ENCODE measurements at regions not wholly inside any gene's neighbourhood (a gene's known extent, or its start where the extent isn't known, plus 50 kb on each side); places are given as distances from the start of the nearest gene placed in this dataset.
"Not testable (repeated sequence)": the region's sequence is repeated elsewhere in the genome, so short reads cannot be mapped to it uniquely, and the experiment has no call there.

DNA sequence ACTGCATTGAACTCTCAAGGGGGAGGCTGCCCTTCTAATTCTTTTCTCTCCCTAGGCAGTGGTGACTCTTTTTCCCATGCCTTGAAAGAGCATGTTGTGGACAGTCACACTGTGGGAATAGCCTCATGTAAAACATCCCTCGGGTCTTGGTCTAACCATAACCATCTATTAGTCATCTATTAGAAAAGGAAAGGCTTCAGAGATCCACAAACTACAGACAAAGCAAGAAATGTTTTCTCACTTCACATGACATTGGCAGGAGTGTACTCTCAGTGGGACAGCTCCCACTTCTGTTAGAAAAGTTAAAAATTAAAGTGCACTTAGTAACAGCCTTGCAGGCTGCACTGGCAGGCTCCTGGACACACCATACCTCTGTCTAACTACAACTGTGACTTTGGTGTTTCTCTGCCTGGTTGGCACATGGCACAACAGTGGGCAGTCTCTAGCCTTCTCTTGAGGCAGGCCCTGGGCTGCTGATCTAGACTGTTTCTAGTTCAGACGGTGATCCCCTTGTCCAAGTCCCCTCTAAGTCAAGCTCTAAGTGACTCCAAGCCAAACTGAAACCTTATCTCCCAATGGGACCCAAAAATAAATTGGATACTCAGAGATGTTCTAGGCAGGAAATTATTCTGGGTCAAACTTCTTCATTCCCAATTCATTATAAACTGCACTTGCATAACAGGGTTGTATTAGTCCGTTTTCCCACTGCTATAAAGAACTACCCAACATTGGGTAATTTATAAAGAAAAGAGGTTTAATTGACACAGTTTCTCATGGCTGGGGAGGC lies 57.9 kb upstream of the ITGB1 start:
- no peak overlapping the region for H3K4me3 ChIP-seq (ENCODE audit: low read depth, low read length)
- TF ChIP-seq, protein P1, sequence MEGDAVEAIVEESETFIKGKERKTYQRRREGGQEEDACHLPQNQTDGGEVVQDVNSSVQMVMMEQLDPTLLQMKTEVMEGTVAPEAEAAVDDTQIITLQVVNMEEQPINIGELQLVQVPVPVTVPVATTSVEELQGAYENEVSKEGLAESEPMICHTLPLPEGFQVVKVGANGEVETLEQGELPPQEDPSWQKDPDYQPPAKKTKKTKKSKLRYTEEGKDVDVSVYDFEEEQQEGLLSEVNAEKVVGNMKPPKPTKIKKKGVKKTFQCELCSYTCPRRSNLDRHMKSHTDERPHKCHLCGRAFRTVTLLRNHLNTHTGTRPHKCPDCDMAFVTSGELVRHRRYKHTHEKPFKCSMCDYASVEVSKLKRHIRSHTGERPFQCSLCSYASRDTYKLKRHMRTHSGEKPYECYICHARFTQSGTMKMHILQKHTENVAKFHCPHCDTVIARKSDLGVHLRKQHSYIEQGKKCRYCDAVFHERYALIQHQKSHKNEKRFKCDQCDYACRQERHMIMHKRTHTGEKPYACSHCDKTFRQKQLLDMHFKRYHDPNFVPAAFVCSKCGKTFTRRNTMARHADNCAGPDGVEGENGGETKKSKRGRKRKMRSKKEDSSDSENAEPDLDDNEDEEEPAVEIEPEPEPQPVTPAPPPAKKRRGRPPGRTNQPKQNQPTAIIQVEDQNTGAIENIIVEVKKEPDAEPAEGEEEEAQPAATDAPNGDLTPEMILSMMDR (IDR thresholded peaks at IDR 0.05; ENCODE audit: low read depth, low read length): no peak

DNA sequence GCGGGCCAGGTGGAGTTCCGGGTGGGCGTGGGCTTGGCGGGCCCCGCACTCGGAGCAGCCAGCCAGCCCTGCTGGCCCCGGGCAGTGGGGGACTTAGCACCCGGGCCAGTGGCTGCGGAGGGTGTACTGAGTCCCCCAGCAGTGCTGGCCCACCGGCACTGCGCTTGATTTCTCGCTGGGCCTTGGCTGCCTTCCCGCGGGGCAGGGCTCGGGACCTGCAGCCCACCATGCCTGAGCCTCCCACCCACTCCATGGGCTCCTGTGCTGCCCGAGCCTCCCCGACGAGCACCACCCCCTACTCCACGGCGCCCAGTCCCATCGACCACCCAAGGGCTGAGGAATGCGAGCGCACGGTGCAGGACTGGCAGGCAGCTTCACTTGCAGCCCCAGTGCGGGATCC lies 55.3 kb upstream of the ITGB1 start:
- not testable (repeated sequence) for H3K4me3 ChIP-seq (ENCODE audit: low read depth, low read length)

DNA sequence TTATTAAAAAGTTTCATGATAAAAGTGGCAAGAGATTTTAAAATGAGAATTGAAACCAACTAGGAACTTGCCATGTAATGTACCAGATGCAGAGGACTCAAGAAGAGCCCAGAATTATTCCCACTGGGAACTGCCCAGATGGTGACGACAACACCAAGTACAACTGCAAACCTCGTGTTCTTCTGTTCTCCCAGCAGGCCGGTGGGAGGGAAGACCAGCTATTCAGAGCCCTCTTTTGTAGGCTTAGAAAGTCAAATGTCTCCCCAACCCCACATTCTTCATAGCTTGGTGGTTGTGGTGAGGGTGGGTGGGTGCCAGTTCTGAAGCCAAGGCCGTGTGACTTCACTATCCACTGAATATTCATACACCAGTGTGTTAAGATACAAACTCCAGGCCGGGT lies 54.3 kb upstream of the ITGB1 start:
- TF ChIP-seq, protein P1 (IDR thresholded peaks at IDR 0.05; ENCODE audit: low read depth, low read length): no peak
- H3K4me3 ChIP-seq (ENCODE audit: low read depth, low read length): no peak overlapping the region

DNA sequence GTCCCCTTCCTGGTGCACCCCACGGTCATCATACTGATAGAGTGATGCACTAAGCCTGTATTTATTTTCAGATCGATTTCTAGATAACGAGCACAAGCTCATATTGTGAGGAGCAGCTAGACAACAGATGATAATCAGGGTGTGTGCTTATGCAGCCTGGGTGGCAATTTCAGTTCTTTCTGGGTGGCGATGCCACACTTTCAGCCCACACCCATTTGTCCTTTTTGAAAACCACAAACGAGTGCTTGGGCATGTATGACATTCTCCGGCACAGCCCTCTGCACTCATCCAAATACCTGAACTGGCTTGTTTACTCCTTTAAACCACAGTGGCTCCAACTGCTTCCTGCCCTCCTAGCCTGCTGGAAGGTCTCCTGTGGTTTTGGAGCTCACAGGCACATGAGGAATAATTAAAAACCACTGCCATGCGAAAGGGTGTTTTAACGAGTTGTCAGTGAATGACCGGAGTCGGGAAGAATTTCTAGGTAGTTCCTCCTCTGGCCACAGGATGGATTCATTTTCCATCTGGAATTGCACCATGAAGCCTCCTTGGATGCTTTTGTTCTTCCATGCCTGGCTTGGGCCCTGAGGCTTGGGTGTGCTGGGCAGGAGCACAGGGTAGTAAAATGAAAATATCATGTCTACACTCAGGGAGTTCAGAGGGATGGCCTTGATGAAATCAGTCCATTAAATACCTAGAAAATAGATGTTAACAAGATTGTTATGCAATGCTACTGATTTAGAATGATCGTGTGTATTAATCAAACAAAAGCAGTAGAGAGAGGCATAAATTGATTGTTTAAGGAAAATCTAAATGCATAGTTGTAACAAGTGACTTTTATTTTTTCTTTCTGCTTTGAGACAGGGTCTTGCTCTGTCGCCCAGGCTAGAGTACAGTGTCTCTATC lies 52.4 kb upstream of the ITGB1 start:
- TF ChIP-seq, protein P1 (IDR thresholded peaks at IDR 0.05; ENCODE audit: low read depth, low read length): peak; percentile 58

DNA sequence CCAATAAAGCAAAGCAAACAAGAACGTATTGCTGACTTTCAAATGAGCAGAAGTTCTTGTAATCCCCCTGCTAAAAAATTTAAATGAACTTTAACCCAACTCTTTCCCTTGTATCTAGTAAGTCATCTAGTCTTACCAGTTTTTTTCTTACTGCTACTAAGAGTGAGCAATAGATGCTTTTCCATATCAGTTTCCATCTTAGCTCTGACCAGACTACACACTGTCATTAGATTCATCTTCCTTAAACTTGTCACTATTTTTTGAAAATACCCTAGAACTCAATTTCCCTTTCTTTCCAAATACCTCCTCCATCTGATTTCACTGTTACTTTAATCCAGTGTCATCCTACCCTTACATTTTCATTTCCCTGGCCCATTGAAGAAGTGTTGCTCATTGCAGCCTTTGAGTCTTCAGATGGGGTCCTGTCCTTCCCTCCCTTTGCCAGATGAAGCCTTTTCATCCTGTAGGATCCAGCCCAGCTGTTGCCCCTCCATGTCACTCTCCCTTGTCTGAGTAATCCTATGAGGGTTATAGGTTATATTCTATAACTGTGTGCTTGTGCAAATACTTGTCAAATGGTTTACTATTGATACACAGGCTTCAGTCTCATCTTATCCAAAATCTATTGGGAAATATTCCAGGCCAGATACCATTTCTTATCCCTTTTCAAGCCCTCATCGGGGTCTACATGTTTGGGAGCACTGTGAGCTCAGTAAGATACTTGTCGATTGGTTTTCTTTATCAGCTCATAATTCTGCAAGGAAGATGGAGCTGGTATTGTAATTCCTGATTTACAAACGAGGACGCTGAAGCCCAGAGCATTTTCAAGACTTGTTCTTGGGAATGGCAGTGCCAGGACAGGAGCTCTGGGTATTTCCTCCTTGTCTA lies 51.5 kb upstream of the ITGB1 start:
- H3K4me3 ChIP-seq (ENCODE audit: low read depth, low read length): no peak overlapping the region; the same call in 1 of the 2 replicates
- TF ChIP-seq, protein P1 (IDR thresholded peaks at IDR 0.05; ENCODE audit: low read depth, low read length): no peak

More for the DNA sequence above, 52.4 kb upstream of the ITGB1 start:
- peak overlapping the region; percentile 7; the same call in 1 of the 2 replicates for H3K4me3 ChIP-seq (ENCODE audit: low read depth, low read length)

DNA sequence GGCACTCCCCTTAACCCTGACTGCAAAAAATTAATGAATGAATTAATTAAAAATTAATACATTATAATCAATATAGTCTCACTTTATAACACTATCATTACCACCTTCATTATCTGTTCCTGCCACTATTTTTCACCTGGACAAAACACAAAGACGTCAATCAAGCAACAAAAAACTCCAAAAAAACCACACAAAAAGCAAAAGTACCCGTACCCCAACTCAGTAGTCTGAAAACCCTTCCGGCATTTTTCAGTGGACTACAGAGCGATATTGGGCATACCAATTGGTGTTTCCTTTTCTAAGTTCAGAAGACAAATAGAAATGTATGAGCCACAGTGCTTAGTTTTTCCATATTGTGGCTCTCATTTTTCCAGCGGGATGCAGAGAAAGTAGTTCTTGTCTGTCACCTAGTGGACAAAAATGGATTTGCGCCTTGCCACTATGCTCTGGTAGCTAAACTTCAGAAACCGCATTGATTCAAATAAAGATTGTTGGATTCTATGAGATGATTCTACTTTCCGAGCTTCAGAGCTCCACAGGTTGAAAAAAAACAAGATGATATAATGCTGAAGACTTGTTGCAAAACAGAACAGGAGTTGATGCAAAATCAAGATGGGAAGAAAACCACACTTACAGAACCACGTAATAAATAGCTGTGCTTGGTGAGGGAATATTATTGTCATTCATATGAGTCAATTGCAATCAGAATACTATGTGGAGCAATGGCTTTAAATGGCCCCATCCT lies 50.6 kb upstream of the ITGB1 start:
- H3K4me3 ChIP-seq (ENCODE audit: low read depth, low read length): no peak overlapping the region
- TF ChIP-seq, protein P1 (IDR thresholded peaks at IDR 0.05; ENCODE audit: low read depth, low read length): peak; percentile 98

DNA sequence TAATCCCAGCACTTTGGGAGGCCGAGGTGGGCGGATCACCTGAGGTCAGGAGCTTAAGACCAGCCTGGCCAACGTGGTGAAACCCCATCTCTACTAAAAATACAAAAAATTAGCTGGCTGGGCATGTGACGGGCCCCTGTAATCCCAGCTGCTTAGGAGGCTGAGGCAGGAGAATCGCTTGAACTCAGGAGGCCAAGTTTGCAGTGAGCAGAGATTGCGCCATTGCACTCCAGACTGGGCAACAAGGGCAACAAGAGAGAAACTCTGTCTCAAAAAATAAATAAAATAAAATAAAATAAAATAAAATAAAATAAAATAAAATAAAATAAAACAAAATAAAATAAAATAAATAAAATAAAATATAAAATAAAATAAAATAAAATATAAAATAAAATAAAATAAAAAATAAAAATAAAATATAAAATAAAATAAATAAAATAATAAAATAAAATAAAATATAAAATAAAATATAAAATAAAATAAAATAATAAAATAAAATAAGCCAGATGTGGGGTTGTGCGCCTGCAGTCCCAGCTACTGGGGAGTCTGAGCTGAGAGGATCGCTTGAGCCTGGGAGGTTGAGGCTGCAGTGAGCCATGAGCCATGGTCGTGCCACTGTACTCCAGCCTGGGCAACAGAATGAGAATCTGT lies 49.8 kb upstream of the ITGB1 start:
- H3K4me3 ChIP-seq (ENCODE audit: low read depth, low read length): not testable (repeated sequence)
